Stomach smooth muscle (tissue), 2 donors: ENCODE measurements at regions not wholly inside any gene's neighbourhood (a gene's known extent, or its start where the extent isn't known, plus 50 kb on each side); places are given as distances from the start of the nearest gene placed in this dataset.
"Not testable (repeated sequence)": the region's sequence is repeated elsewhere in the genome, so short reads cannot be mapped to it uniquely, and the experiment has no call there.

ENCODE experiments used
- H3K27ac ChIP-seq: one replicate; pipeline ENCODE4 v1.7.0; 2013; ENCODE audit warnings: mild to moderate bottlenecking, low read length, inconsistent platforms
- H3K27me3 ChIP-seq, 2 donors: one replicate each; pipeline ENCODE4 v1.7.0; 2013; ENCODE audit warnings: low read length in 2 of 2; ENCODE audit not compliant: insufficient read depth in 2 of 2, control insufficient read depth in 1 of 2
- H3K36me3 ChIP-seq, 2 donors: one replicate each; pipeline ENCODE4 v1.7.0; 2013; ENCODE audit warnings: low read length in 2 of 2; ENCODE audit not compliant: control insufficient read depth in 2 of 2, insufficient read depth in 2 of 2
- H3K4me1 ChIP-seq: one replicate; pipeline ENCODE4 v1.7.0; 2013; ENCODE audit warnings: low read length; ENCODE audit not compliant: control insufficient read depth, insufficient read depth
- H3K4me3 ChIP-seq, 2 donors: one replicate each; pipeline ENCODE4 v1.7.0; 2013; ENCODE audit warnings: low read length in 2 of 2
- H3K9ac ChIP-seq, 2 donors: one replicate each; pipeline ENCODE4 v1.7.0; 2013; ENCODE audit warnings: low read length in 2 of 2, mild to moderate bottlenecking in 1 of 2
- H3K9me3 ChIP-seq, 2 donors: one replicate each; pipeline ENCODE4 v1.7.0; 2013; ENCODE audit warnings: low read length in 2 of 2; ENCODE audit not compliant: control insufficient read depth in 2 of 2
- donor health status: healthy.
- donor health status: Pancreatic carcinoma.

DNA sequence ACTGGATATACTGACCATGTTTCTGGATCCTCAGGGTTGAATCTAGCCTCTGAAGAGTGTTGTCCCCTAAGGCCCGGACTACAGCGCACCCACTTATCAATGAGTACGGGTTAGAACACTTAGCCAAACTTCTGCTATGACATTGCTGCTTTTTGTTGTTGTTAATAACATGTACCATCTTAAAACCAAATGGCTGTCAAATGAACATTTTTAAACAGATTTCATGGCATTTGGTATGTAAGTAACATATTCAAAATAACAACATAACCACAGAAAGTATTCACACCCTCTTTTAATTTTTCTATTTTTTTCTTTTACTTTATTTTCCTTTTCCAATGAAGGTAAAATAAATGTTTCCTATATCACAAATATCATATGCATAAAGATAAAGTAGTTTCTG lies 1292.5 kb upstream of the TENM4 start:
- Histone ChIP-seq H3K27me3 (no peaks in the 10 kb centered on the region), H3K4me1 (no peaks in the 10 kb centered on the region), H3K9ac (no peak overlapping the region), H3K9me3 (no peaks in the 10 kb centered on the region), H3K36me3 (no peaks in the 10 kb centered on the region), H3K4me3 (no peak overlapping the region), H3K27ac (no peak overlapping the region)

DNA sequence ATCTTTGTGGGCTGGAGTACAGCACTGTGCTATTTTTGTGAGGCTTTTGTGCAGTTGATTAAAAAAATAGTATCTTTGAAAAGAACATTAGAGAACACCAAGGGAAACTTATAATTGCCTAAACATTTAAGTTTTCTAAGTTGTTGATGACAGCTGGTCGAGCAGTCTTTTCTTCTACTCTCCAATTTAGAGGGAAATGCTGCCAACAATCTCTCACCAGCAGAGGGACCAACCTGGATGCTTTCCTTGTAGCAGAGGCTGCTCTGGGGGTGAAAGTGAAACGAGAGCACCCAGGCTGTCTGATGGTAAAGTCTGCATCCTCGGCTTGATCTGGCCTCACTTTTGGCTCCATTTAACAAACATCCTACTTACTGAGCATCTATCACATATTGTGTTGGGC lies 1286.5 kb upstream of the TENM4 start:
- H3K27ac ChIP-seq: no peak overlapping the region
- H3K4me1 ChIP-seq: no peaks in the 10 kb centered on the region
- H3K27me3 ChIP-seq: no peaks in the 10 kb centered on the region
- no peak overlapping the region for H3K4me3 ChIP-seq
- H3K36me3 ChIP-seq: no peaks in the 10 kb centered on the region
- H3K9me3 ChIP-seq: no peaks in the 10 kb centered on the region
- H3K9ac ChIP-seq: no peak overlapping the region

DNA sequence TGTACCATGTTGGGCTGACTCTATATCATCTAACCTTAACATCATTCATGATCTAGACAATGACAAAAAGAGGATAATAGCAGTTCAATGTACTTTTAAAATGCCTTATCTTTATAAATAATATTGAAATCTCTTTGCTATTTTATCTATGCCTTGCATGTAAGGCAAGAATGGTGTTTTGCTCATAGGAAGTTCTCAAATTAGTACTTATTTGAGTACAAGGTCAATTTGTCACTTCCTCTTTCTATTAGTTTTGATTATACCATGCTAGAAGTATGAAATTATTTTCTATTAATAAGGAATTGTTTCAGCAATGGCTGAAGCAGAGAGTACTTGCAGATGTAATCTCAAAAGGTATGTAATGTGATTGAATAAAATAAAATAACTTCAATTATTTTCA lies 1285.4 kb upstream of the TENM4 start:
- H3K9me3 ChIP-seq: no peaks in the 10 kb centered on the region
- H3K4me3 ChIP-seq: no peak overlapping the region
- no peaks in the 10 kb centered on the region for H3K4me1 ChIP-seq
- no peaks in the 10 kb centered on the region for H3K36me3 ChIP-seq
- H3K9ac ChIP-seq: no peak overlapping the region
- H3K27ac ChIP-seq: no peak overlapping the region
- no peaks in the 10 kb centered on the region for H3K27me3 ChIP-seq

DNA sequence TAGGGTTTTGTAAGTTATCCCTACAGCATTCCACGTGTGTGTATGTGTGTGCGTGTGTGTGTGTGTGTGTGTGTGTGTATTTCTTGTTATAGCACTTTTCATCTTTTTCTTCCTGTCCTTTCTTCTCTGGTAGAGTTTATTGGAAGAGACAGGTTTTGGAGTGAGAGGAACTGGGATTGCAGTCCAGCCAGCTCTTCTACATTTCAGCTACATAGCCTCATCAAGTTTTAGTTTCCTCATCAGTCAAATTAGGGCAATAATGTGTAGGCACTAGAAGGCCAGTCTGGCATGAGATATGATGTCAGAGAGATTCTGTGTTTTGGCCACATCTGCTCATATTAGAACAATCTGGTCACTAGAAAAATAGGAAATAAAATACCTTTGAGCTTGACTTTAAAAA lies 1283.5 kb upstream of the TENM4 start:
- H3K4me3 ChIP-seq: no peak overlapping the region

DNA sequence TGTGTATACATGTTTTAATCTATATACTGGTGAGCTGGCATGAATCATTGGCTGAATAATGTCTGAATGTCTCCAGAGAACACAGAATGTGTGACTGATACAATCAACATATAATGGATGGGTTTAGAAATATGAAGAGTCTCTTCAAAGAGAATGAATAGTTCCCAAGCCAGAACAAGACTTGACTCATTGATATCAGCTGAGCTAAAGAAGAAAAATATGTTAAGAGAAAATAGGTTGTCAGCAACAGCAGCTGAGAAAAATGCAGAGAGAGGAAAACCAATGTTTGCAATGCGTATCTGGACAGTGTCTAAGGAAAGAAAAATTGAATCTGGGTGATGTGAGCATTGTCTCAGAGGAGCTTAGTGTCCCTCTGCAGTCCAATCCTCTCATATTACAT lies 1281.8 kb upstream of the TENM4 start:
- Histone ChIP-seq H3K9ac (no peak overlapping the region), H3K9me3 (no peaks in the 10 kb centered on the region), H3K27me3 (no peaks in the 10 kb centered on the region), H3K36me3 (no peaks in the 10 kb centered on the region), H3K27ac (no peak overlapping the region), H3K4me1 (no peaks in the 10 kb centered on the region), H3K4me3 (no peak overlapping the region)

More for the DNA sequence above, 1283.5 kb upstream of the TENM4 start:
- H3K9ac ChIP-seq: no peak overlapping the region
- no peaks in the 10 kb centered on the region for H3K36me3 ChIP-seq
- H3K27me3 ChIP-seq: no peaks in the 10 kb centered on the region
- no peaks in the 10 kb centered on the region for H3K4me1 ChIP-seq
- H3K27ac ChIP-seq: no peak overlapping the region
- no peaks in the 10 kb centered on the region for H3K9me3 ChIP-seq

DNA sequence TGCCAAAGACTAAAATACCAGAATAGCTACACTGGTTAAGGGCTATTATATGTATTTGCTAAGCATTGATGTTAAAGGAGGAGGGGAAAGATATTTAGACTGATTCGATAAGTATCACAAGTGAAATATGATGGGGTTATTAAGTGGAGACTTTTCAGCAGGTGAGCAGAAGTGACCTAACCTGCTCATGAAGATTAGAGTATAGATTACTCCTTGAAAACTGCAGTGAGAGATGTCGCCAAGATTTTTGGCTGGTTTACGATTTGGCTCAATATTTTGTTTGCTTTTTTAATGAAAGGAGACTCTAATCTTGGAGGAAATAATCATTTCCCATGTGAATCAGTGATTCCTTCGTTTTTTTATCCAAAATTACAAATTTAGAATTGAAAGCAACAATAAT lies 1279.5 kb upstream of the TENM4 start:
- H3K36me3 ChIP-seq: no peaks in the 10 kb centered on the region
- H3K4me1 ChIP-seq: no peaks in the 10 kb centered on the region
- no peaks in the 10 kb centered on the region for H3K9me3 ChIP-seq
- no peak overlapping the region for H3K4me3 ChIP-seq
- no peak overlapping the region for H3K27ac ChIP-seq
- no peak overlapping the region for H3K9ac ChIP-seq
- H3K27me3 ChIP-seq: no peaks in the 10 kb centered on the region

DNA sequence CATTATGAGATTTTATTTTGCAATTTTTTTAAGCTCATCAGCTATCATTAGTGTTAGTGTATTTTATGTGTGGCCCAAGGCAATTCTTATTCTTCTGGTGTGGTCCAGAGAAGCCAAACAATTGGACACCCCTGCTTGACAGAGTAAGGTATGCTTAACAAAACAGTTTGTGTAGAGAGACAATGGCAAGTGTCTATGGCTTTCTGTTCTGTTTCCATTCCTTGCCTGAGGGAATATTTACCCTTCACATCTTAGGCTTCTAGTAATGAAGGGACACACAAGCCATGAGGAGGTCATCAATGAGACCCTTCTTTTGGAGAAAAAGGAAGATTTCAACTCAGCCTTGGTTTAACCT lies 1278.4 kb upstream of the TENM4 start:
- Histone ChIP-seq H3K27ac (no peak overlapping the region), H3K36me3 (no peaks in the 10 kb centered on the region), H3K4me3 (no peak overlapping the region)

DNA sequence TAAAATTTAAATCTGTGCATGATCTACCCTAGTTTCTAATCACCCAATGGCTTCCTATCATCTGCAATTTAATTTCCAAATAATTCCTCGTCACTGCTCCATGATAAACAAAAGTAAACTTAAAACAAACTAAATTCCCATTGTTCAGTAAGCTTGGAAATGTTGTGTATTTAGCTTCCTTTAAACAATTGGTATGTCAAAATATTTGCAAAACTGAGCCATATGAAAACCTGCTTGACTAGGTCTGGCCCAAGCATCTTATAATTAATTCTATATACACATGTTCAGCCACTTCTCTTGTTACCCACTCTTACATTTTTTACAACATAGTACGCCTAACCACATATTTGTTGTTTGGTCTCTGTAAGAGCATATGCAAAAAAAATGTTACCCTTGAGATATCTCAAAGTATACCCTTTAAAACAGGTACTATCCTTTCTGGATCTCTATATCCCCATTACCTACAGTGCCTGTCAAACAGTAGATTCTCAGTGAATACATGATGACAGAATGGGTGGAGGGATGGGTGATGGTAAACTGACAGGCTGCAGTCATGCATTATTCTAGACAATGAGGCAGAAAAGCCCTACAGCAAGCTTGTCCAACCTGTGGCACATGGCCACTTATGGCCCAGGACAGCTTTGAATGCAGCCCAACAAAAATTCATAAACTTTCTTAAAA lies 1277.9 kb upstream of the TENM4 start:
- H3K9me3 ChIP-seq: no peaks in the 10 kb centered on the region
- no peak overlapping the region for H3K27ac ChIP-seq

More for the DNA sequence above, 1278.4 kb upstream of the TENM4 start:
- no peaks in the 10 kb centered on the region for H3K9me3 ChIP-seq
- no peaks in the 10 kb centered on the region for H3K27me3 ChIP-seq
- no peak overlapping the region for H3K9ac ChIP-seq
- H3K4me1 ChIP-seq: no peaks in the 10 kb centered on the region

DNA sequence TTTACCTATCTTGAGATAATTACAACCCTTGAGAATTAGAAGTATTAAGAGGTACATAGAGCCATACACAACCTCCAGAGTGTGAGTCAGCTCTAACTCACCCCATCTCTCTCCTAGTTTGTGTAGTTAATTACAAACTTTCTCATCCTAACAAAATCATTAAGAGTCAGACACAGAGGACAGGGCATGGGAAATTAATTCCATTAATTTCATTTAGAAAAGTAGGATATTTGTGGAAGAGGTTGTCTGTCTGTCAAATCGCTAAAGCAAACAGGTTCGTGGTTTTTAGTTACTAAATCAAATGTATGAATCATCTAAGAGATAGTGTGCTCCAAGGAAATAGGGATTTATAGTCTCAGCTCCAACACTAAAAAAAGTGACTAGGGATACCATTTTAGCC lies 1261.4 kb upstream of the TENM4 start:
- Histone ChIP-seq H3K36me3 (no peaks in the 10 kb centered on the region), H3K9ac (no peak overlapping the region), H3K9me3 (peaks cover 0 to 2% of the 10 kb centered on the region in 2 donors), H3K4me3 (no peak overlapping the region), H3K27ac (no peak overlapping the region), H3K4me1 (no peaks in the 10 kb centered on the region), H3K27me3 (no peaks in the 10 kb centered on the region)

More for the DNA sequence above, 1277.9 kb upstream of the TENM4 start:
- H3K4me3 ChIP-seq: no peak overlapping the region
- no peaks in the 10 kb centered on the region for H3K36me3 ChIP-seq
- no peaks in the 10 kb centered on the region for H3K27me3 ChIP-seq
- H3K4me1 ChIP-seq: no peaks in the 10 kb centered on the region
- H3K9ac ChIP-seq: no peak overlapping the region

DNA sequence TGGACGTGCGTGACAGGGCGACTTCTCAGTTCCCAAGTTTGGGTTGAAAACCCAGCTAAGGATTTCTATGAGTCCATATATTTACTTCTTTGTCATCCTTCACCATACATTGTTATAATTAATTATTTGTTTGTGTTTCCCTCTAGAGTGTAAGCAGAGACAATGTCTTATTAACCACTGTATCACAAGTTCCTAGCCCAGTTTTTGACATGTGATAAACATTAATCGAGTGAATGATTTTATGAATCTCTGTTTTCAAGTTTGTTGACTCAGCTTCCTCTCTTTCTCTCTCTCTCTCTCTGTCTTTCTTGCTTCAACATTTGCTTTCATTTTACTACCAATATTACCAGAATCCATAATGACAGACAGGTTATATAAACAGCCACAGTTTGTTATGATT lies 1259.6 kb upstream of the TENM4 start:
- Histone ChIP-seq H3K36me3 (no peaks in the 10 kb centered on the region), H3K9ac (no peak overlapping the region), H3K27me3 (no peaks in the 10 kb centered on the region), H3K4me3 (no peak overlapping the region), H3K9me3 (peaks cover 0 to 2% of the 10 kb centered on the region in 2 donors), H3K27ac (no peak overlapping the region), H3K4me1 (no peaks in the 10 kb centered on the region)

DNA sequence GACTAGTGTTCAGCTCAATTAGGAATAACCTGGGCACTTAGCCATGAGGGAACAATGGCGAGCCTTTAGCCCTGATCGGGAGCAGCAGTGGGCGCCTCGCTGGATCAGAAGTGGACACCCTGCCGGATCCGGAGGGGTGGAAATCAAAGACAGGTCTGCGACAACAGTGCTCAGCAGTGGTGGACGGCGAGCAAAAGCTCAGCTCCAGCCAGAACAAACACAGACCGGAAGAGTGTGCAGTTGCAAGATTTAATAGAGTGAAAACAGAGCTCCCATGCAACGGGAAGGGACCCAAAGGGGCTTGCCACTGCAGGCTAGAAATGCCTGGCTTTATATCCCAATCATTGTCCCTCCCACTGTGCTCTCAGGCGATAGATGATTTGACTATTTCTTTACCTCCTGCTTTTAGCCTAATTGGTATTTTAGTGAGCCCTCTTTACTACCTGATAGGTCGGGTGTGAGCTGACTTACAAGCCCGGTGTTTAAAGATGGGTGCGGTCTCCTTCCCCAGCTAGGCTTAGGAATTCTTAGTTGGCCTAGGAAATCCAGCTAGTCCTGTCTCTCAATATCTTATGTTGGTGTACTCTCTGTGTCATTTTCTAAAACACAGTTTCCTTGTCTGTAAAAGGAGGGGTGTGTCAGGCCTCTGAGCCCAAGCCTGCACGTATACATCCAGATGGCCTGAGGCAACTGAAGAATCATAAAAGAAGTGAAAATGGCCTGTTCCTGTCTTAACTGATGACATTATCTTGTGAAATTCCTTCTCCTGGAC lies 1258.8 kb upstream of the TENM4 start:
- not testable (repeated sequence) for H3K27ac ChIP-seq

More for the DNA sequence above, 1258.8 kb upstream of the TENM4 start:
- H3K9me3 ChIP-seq, H3K36me3 ChIP-seq, H3K27me3 ChIP-seq, H3K9ac ChIP-seq, H3K4me3 ChIP-seq, H3K4me1 ChIP-seq: not testable (repeated sequence)
